Liver (tissue), 7 donors: ENCODE measurements at regions not wholly inside any gene's neighbourhood (a gene's known extent, or its start where the extent isn't known, plus 50 kb on each side); places are given as distances from the start of the nearest gene placed in this dataset.

Experiments used
- DNase-seq: peaks from one replicate; pipeline ENCODE4 v3.0.0-alpha.2; 2017; ENCODE audit warnings: low spot score
- H3K27ac ChIP-seq, 2 donors: one replicate each; pipeline ENCODE4 v1.7.0; 2013; ENCODE audit warnings: inconsistent platforms in 2 of 2, low read length in 2 of 2, control low read depth in 1 of 2, low read depth in 1 of 2, mild to moderate bottlenecking in 1 of 2
- H3K27me3 ChIP-seq, 4 donors: one replicate each; pipeline versions ENCODE4 v1.6.1 to v1.7.0; 2013; ENCODE audit warnings: low read length in 3 of 4, inconsistent platforms in 1 of 4, mild to moderate bottlenecking in 1 of 4, moderate library complexity in 1 of 4; ENCODE audit not compliant: control insufficient read depth in 4 of 4, insufficient read depth in 4 of 4
- H3K36me3 ChIP-seq, 4 donors: one replicate each; pipeline versions ENCODE4 v1.6.1 to v1.7.0; 2013; ENCODE audit warnings: low read length in 3 of 4, mild to moderate bottlenecking in 3 of 4, low read depth in 1 of 4, moderate library complexity in 1 of 4; ENCODE audit not compliant: control insufficient read depth in 4 of 4, insufficient read depth in 3 of 4
- H3K4me1 ChIP-seq, 4 donors: one replicate each; pipeline versions ENCODE4 v1.6.1 to v1.7.0; 2013; ENCODE audit warnings: low read length in 3 of 4, mild to moderate bottlenecking in 3 of 4, moderate library complexity in 1 of 4; ENCODE audit not compliant: control insufficient read depth in 4 of 4, insufficient read depth in 4 of 4
- H3K4me3 ChIP-seq, 3 donors: one replicate each; pipeline versions ENCODE4 v1.6.1 to v1.7.0; 2013; ENCODE audit warnings: low read length in 3 of 3, control low read depth in 1 of 3, low read depth in 1 of 3, mild to moderate bottlenecking in 1 of 3
- H3K9ac ChIP-seq, 2 donors: one replicate each; pipeline ENCODE4 v1.7.0; 2013; ENCODE audit warnings: low read length in 2 of 2, mild to moderate bottlenecking in 2 of 2, moderate library complexity in 2 of 2, control low read depth in 1 of 2, low read depth in 1 of 2
- H3K9me3 ChIP-seq, 4 donors: one replicate each; pipeline versions ENCODE4 v1.6.1 to v1.7.0; 2013; ENCODE audit warnings: low read length in 3 of 4; ENCODE audit not compliant: control insufficient read depth in 4 of 4
- EGR1 ChIP-seq, 2 donors: IDR thresholded peaks; 2 replicates each; pipeline ENCODE4 v1.6.1; 2016 to 2018; ENCODE audit warnings: antibody characterized with exemption in 2 of 2, low read depth in 2 of 2
- FOXA2 ChIP-seq: IDR thresholded peaks from 2 replicates; pipeline ENCODE4 v1.6.1; 2016; ENCODE audit warnings: antibody characterized with exemption
- GABPA ChIP-seq, 2 donors: IDR thresholded peaks in 1 of 2; conservative IDR thresholded peaks in 1 of 2; 2 replicates each; pipeline ENCODE4 v1.6.1; 2016; ENCODE audit warnings: antibody characterized with exemption in 2 of 2, mild to moderate bottlenecking in 1 of 2, moderate library complexity in 1 of 2
- HNF4A ChIP-seq, 2 donors: conservative IDR thresholded peaks; 2 replicates each; pipeline ENCODE4 v1.6.1; 2016; ENCODE audit warnings: antibody characterized with exemption in 2 of 2, mild to moderate bottlenecking in 2 of 2
- MAX ChIP-seq: IDR thresholded peaks from 2 replicates; pipeline ENCODE4 v1.6.1; 2016; ENCODE audit warnings: antibody characterized with exemption
- NR2F2 ChIP-seq: IDR thresholded peaks from 2 replicates; pipeline ENCODE4 v1.6.1; 2016; ENCODE audit warnings: antibody characterized with exemption
- RAD21 ChIP-seq, 2 donors: IDR thresholded peaks; 2 replicates each; pipeline ENCODE4 v1.6.1; 2016; ENCODE audit warnings: antibody characterized with exemption in 2 of 2, mild to moderate bottlenecking in 2 of 2
- REST ChIP-seq: IDR thresholded peaks from 2 replicates; pipeline ENCODE4 v1.6.1; 2016; ENCODE audit warnings: antibody characterized with exemption, mild to moderate bottlenecking
- RXRA ChIP-seq, 2 donors: IDR thresholded peaks; 2 replicates each; pipeline ENCODE4 v1.6.1; 2017 to 2018; ENCODE audit warnings: antibody characterized with exemption in 2 of 2, mild to moderate bottlenecking in 1 of 2
- TAF1 ChIP-seq: conservative IDR thresholded peaks from 2 replicates; pipeline ENCODE4 v1.6.1; 2016; ENCODE audit warnings: antibody characterized with exemption, mild to moderate bottlenecking
- YY1 ChIP-seq: IDR thresholded peaks from 2 replicates; pipeline ENCODE4 v1.6.1; 2016; ENCODE audit warnings: antibody characterized with exemption, mild to moderate bottlenecking
- ZBTB33 ChIP-seq: IDR thresholded peaks from 2 replicates; pipeline ENCODE4 v1.6.1; 2016; ENCODE audit warnings: antibody characterized with exemption
- whole genome bisulfite sequencing: extraction: QIAGEN DNeasy Blood & Tissue Kit; methylation state at CpG from one replicate; pipeline ENCODE4 v1.1.7; 2013; 5-methylcytosine and 5-hydroxymethylcytosine counted together
- donor health status: healthy.
- donor health status: healthy.
- donor health status: healthy.
- donor health status: healthy.

GRCh38 chr7:342681-343216 lies 52.8 kb downstream of the FOXL3 start:
- no peak for DNase-seq
- H3K9ac ChIP-seq: peak overlapping the region in 1 of 2 donors; percentile 64
- no peaks in the 10 kb centered on the region for H3K36me3 ChIP-seq
- 87% methylated on average over 10 of the region's 10 CpGs for WGBS
- H3K9me3 ChIP-seq: no peaks in the 10 kb centered on the region
- no peaks in the 10 kb centered on the region for H3K27me3 ChIP-seq
- H3K4me1 ChIP-seq: peaks cover 5 to 13% (median 8%) of the 10 kb centered on the region in 4 donors
- H3K27ac ChIP-seq: peak overlapping the region; percentile 76 to 86
- no peak for TF ChIP-seq GABPA (IDR thresholded peaks at IDR 0.05 in 1 of 2, conservative IDR thresholded peaks at IDR 0.05 in 1 of 2)
- no peak for TF ChIP-seq EGR1 (IDR thresholded peaks at IDR 0.05; ENCODE audit: low read depth in 2 of 2)
- no peak for TF ChIP-seq REST
- no peak for TF ChIP-seq RAD21 (IDR thresholded peaks at IDR 0.05)
- TF ChIP-seq NR2F2: no peak
- no peak for TF ChIP-seq RXRA (IDR thresholded peaks at IDR 0.05)
- TF ChIP-seq MAX: no peak
- no peak for TF ChIP-seq HNF4A (conservative IDR thresholded peaks at IDR 0.05)
- TF ChIP-seq ZBTB33: no peak
- no peak for TF ChIP-seq TAF1
- no peak overlapping the region for H3K4me3 ChIP-seq

- 84% methylated on average over 33 of the region's 33 CpGs for WGBS
- TF ChIP-seq NR2F2 (no peak), RXRA (IDR thresholded peaks at IDR 0.05) (no peak), YY1 (no peak), FOXA2 (no peak)
- peaks cover 5 to 13% (median 8%) of the 10 kb centered on the region in 4 donors for H3K4me1 ChIP-seq
Measured at GRCh38 chr7:343227-343822, 53.4 kb downstream of the FOXL3 start.

More at GRCh38 chr7:343227-343822, 53.4 kb downstream of the FOXL3 start:
- DNase-seq: peak; percentile 46
- H3K27me3 ChIP-seq: no peaks in the 10 kb centered on the region
- no peak overlapping the region for H3K9ac ChIP-seq
- no peak overlapping the region for H3K4me3 ChIP-seq
- H3K9me3 ChIP-seq: no peaks in the 10 kb centered on the region
- H3K36me3 ChIP-seq: no peaks in the 10 kb centered on the region
- no peak overlapping the region for H3K27ac ChIP-seq
